ENCODE measurements at regions not wholly inside any gene's neighbourhood (a gene's known extent, or its start where the extent isn't known, plus 50 kb on each side); places are given as distances from the start of the nearest gene placed in this dataset.
A peak's percentile ranks its signal among the peaks of the same experiment; 100 is the strongest.

GRCh38 chr7:46589286-46589685 is 668.2 kb upstream of the IGFBP3 start:
- H3K27me3 Mint-ChIP-seq: no peaks in the 10 kb centered on the region
- DNase-seq (ENCODE audit: extremely low spot score, unreplicated experiment): no peak
- no peak overlapping the region for H3K27ac Mint-ChIP-seq
- H3K4me3 Mint-ChIP-seq: no peak overlapping the region
- no peaks in the 10 kb centered on the region for H3K36me3 Mint-ChIP-seq
- H3K4me1 Mint-ChIP-seq (ENCODE audit: unreplicated experiment): no peaks in the 10 kb centered on the region
- H3K9me3 Mint-ChIP-seq: no peaks in the 10 kb centered on the region
- TF ChIP-seq CTCF (conservative IDR thresholded peaks at IDR 0.05): no peak

GRCh38 chr7:46586406-46586805 is 665.3 kb upstream of the IGFBP3 start:
- no peak for TF ChIP-seq CTCF (conservative IDR thresholded peaks at IDR 0.05)
- Mint-ChIP-seq H3K4me1 (ENCODE audit: unreplicated experiment) (no peaks in the 10 kb centered on the region), H3K27me3 (no peaks in the 10 kb centered on the region), H3K36me3 (no peaks in the 10 kb centered on the region), H3K9me3 (no peaks in the 10 kb centered on the region), H3K4me3 (no peak overlapping the region), H3K27ac (no peak overlapping the region)
- DNase-seq (ENCODE audit: extremely low spot score, unreplicated experiment): no peak

GRCh38 chr7:46583656-46584055 is 662.6 kb upstream of the IGFBP3 start:
- Mint-ChIP-seq H3K4me3 (no peak overlapping the region), H3K36me3 (no peaks in the 10 kb centered on the region), H3K4me1 (ENCODE audit: unreplicated experiment) (no peaks in the 10 kb centered on the region), H3K27ac (no peak overlapping the region), H3K9me3 (peaks cover 6% of the 10 kb centered on the region), H3K27me3 (no peaks in the 10 kb centered on the region)
- TF ChIP-seq CTCF (conservative IDR thresholded peaks at IDR 0.05): no peak
- DNase-seq (ENCODE audit: extremely low spot score, unreplicated experiment): no peak

- peak overlapping the region; percentile 14 for H3K27ac Mint-ChIP-seq
- no peak overlapping the region for H3K4me3 Mint-ChIP-seq
These were observed 660.2 kb upstream of the IGFBP3 start for GRCh38 chr7:46581268-46581667.

GRCh38 chr7:46580766-46581165 is 659.7 kb upstream of the IGFBP3 start:
- H3K27me3 Mint-ChIP-seq: no peaks in the 10 kb centered on the region
- DNase-seq (ENCODE audit: extremely low spot score, unreplicated experiment): no peak
- no peaks in the 10 kb centered on the region for H3K4me1 Mint-ChIP-seq (ENCODE audit: unreplicated experiment)
- TF ChIP-seq CTCF (conservative IDR thresholded peaks at IDR 0.05): no peak
- H3K9me3 Mint-ChIP-seq: peaks cover 6% of the 10 kb centered on the region
- no peak overlapping the region for H3K4me3 Mint-ChIP-seq
- H3K36me3 Mint-ChIP-seq: no peaks in the 10 kb centered on the region
- H3K27ac Mint-ChIP-seq: peak overlapping the region; percentile 14

More at GRCh38 chr7:46581268-46581667, 660.2 kb upstream of the IGFBP3 start:
- no peak for DNase-seq (ENCODE audit: extremely low spot score, unreplicated experiment)
- Mint-ChIP-seq H3K36me3 (no peaks in the 10 kb centered on the region), H3K9me3 (peaks cover 6% of the 10 kb centered on the region), H3K27me3 (no peaks in the 10 kb centered on the region), H3K4me1 (ENCODE audit: unreplicated experiment) (no peaks in the 10 kb centered on the region)
- no peak for TF ChIP-seq CTCF (conservative IDR thresholded peaks at IDR 0.05)

GRCh38 chr7:46577394-46577793 is 656.3 kb upstream of the IGFBP3 start:
- Mint-ChIP-seq H3K9me3 (peaks cover 11% of the 10 kb centered on the region), H3K36me3 (peaks cover 5% of the 10 kb centered on the region), H3K27me3 (no peaks in the 10 kb centered on the region), H3K27ac (no peak overlapping the region), H3K4me1 (ENCODE audit: unreplicated experiment) (peaks cover 2% of the 10 kb centered on the region), H3K4me3 (no peak overlapping the region)
- no peak for DNase-seq (ENCODE audit: extremely low spot score, unreplicated experiment)
- TF ChIP-seq CTCF (conservative IDR thresholded peaks at IDR 0.05): no peak
